Progenitor cell of endocrine pancreas (in vitro differentiated cells): ENCODE measurements at regions not wholly inside any gene's neighbourhood (a gene's known extent, or its start where the extent isn't known, plus 50 kb on each side); places are given as distances from the start of the nearest gene placed in this dataset.

Experiments used
- DNase-seq: peaks from one replicate; pipeline ENCODE4 v3.0.0; 2021; ENCODE audit warnings: low spot score; ENCODE audit not compliant: unreplicated experiment
- H3K27ac Mint-ChIP-seq: 2 replicates; pipeline ENCODE4 v1.8.0; 2021; ENCODE audit warnings: mild to moderate bottlenecking, moderate library complexity, mixed read lengths
- H3K27me3 Mint-ChIP-seq: 2 replicates; pipeline ENCODE4 v1.8.0; 2021; ENCODE audit warnings: mixed read lengths
- H3K36me3 Mint-ChIP-seq: 2 replicates; pipeline ENCODE4 v1.8.0; 2022; ENCODE audit warnings: mixed read lengths; ENCODE audit not compliant: insufficient read depth
- H3K4me1 Mint-ChIP-seq: 2 replicates; pipeline ENCODE4 v1.8.0; 2021; ENCODE audit warnings: low read depth, mixed read lengths
- H3K4me3 Mint-ChIP-seq: 2 replicates; pipeline ENCODE4 v1.8.0; 2021; ENCODE audit warnings: low read depth, mild to moderate bottlenecking, moderate library complexity, mixed read lengths
- H3K9me3 Mint-ChIP-seq: 2 replicates; pipeline ENCODE4 v1.8.0; 2021; ENCODE audit warnings: low read depth, mixed read lengths
- CTCF ChIP-seq: fragments of 200-600 bp; sonication (generic); IDR thresholded peaks from one replicate; pipeline ENCODE4 v1.5.0; 2021; ENCODE audit warnings: antibody characterized with exemption, mild to moderate bottlenecking; ENCODE audit not compliant: unreplicated experiment

DNA sequence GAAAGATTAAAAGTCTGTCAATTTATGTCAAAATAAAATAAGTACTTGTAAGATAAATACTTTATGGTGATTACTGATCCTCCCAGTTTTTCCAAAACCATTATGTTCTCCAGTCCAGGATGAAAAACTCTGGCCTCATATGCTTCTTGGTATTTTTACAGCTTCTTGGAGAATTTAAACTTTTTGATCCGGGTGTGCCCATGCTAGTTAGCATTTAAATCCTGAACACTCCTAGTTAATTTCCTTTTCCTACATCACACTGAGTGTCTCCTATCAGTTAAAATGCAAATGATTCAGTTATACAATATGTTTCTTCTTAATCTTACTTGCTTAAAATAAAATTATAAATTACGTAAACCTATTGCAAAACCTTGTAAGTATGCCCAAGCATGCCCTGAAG is 499.9 kb upstream of the SLITRK6 start:
- Mint-ChIP-seq H3K4me1 (no peaks in the 10 kb centered on the region), H3K27me3 (no peaks in the 10 kb centered on the region), H3K9me3 (no peaks in the 10 kb centered on the region), H3K27ac (no peak overlapping the region), H3K4me3 (no peak overlapping the region), H3K36me3 (no peaks in the 10 kb centered on the region)
- TF ChIP-seq CTCF = no peak
- DNase-seq = no peak

GRCh38 chr13:86309881-86310280 is 510.7 kb upstream of the SLITRK6 start:
- no peaks in the 10 kb centered on the region for H3K36me3 Mint-ChIP-seq

DNA sequence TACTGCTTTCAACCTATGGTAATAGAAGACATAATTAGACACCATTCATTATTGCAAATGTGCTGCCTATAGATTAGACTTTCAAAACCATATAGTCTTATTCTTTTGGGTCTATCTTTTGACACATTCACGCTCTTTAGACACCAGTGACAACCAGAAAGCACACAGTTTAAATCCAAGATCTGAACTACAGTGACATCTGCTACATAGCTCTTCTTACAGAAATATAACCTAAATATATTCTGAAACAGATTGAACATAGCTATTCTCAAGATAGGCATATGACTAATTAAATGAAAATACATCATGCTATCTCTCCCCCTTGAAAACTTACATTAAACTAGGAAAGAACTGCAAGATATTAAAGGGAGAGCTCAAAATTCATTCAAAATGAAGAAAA is 514.2 kb upstream of the SLITRK6 start:
- H3K4me3 Mint-ChIP-seq = no peak overlapping the region

More at GRCh38 chr13:86309881-86310280, 510.7 kb upstream of the SLITRK6 start:
- no peaks in the 10 kb centered on the region for H3K27me3 Mint-ChIP-seq
- H3K9me3 Mint-ChIP-seq = no peaks in the 10 kb centered on the region
- DNase-seq = no peak
- no peaks in the 10 kb centered on the region for H3K4me1 Mint-ChIP-seq
- TF ChIP-seq CTCF = no peak
- no peak overlapping the region for H3K4me3 Mint-ChIP-seq
- H3K27ac Mint-ChIP-seq = no peak overlapping the region

DNA sequence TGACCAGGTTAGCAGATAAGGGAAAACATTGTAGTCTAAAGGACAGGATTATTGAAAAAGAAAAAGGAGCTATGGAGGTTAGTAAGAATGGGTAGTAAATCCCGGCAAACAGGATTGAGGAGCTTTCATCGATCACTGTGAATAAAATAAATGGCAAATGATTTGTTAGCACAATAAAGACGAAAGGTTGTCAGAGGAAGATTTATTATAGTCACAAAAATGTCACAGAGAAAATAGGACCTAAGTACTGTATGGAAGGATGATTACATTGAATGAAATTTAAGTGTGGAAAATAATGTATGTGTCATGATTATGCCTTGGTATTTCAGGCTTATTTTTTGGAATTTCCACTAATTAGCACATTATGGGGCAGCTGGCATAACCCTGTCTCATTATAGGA is 519.2 kb upstream of the SLITRK6 start:
- no peak for TF ChIP-seq CTCF
- H3K4me1 Mint-ChIP-seq = no peaks in the 10 kb centered on the region
- no peak for DNase-seq
- H3K27me3 Mint-ChIP-seq = no peaks in the 10 kb centered on the region
- H3K9me3 Mint-ChIP-seq = no peaks in the 10 kb centered on the region
- no peak overlapping the region for H3K4me3 Mint-ChIP-seq
- H3K36me3 Mint-ChIP-seq = no peaks in the 10 kb centered on the region
- no peak overlapping the region for H3K27ac Mint-ChIP-seq

More for the DNA sequence above, 514.2 kb upstream of the SLITRK6 start:
- no peak for TF ChIP-seq CTCF
- Mint-ChIP-seq H3K4me1 (no peaks in the 10 kb centered on the region), H3K36me3 (no peaks in the 10 kb centered on the region), H3K9me3 (no peaks in the 10 kb centered on the region), H3K27ac (no peak overlapping the region), H3K27me3 (no peaks in the 10 kb centered on the region)
- no peak for DNase-seq

DNA sequence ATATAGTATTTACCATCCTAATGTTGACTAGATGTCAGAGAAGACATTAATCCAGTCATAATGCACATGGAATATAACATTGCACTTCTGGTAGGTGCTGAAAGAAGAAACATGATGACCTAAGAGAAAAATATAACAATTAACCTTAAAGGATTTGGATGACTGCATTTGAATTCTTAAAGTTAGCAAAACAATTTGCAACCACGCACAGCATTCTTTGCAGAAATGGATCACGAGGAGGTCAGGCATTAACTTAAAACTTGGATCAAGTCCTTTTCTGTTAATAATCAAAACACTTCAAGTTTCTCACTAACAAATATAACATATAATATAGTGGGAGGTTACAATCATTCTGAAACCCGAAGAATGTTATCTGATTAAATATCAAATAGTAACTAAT is 525.0 kb upstream of the SLITRK6 start:
- Mint-ChIP-seq H3K27ac (no peak overlapping the region), H3K36me3 (no peaks in the 10 kb centered on the region), H3K4me3 (no peak overlapping the region), H3K4me1 (no peaks in the 10 kb centered on the region), H3K9me3 (peaks cover 6% of the 10 kb centered on the region), H3K27me3 (no peaks in the 10 kb centered on the region)
- TF ChIP-seq CTCF = no peak
- DNase-seq = no peak

GRCh38 chr13:86355301-86355700 is 556.1 kb upstream of the SLITRK6 start:
- Mint-ChIP-seq H3K9me3 (no peaks in the 10 kb centered on the region), H3K27me3 (peaks cover 34% of the 10 kb centered on the region), H3K4me3 (no peak overlapping the region), H3K36me3 (no peaks in the 10 kb centered on the region), H3K27ac (no peak overlapping the region), H3K4me1 (no peaks in the 10 kb centered on the region)
- no peak for DNase-seq
- no peak for TF ChIP-seq CTCF
